Endodermal cell (in vitro differentiated cells): ENCODE measurements at regions not wholly inside any gene's neighbourhood (a gene's known extent, or its start where the extent isn't known, plus 50 kb on each side); places are given as distances from the start of the nearest gene placed in this dataset.

ENCODE experiments used
- DNase-seq: peaks from one replicate; pipeline ENCODE4 v3.0.0-alpha.2; 2017
- H3K27ac ChIP-seq: 2 replicates; pipeline ENCODE4 v1.5.1; 2013; ENCODE audit warnings: mild to moderate bottlenecking, low read depth, low read length, moderate library complexity
- H3K27me3 ChIP-seq: 2 replicates; pipeline ENCODE4 v1.6.1; 2013; ENCODE audit warnings: mild to moderate bottlenecking, low read length, moderate library complexity; ENCODE audit not compliant: insufficient read depth, control insufficient read depth, poor library complexity, severe bottlenecking
- H3K36me3 ChIP-seq: 2 replicates; pipeline ENCODE4 v1.7.0; 2013; ENCODE audit warnings: mild to moderate bottlenecking, low read length, moderate library complexity; ENCODE audit not compliant: control insufficient read depth, insufficient read depth
- H3K4me1 ChIP-seq: one replicate; pipeline ENCODE4 v1.7.0; 2013; ENCODE audit warnings: low read length; ENCODE audit not compliant: control insufficient read depth, insufficient read depth
- H3K4me3 ChIP-seq: 2 replicates; pipeline ENCODE4 v1.5.1; 2013; ENCODE audit warnings: mild to moderate bottlenecking, low read length, moderate library complexity
- H3K9ac ChIP-seq: 2 replicates; pipeline ENCODE4 v1.6.1; 2013; ENCODE audit warnings: mild to moderate bottlenecking, low read length, moderate library complexity; ENCODE audit not compliant: poor library complexity, severe bottlenecking; ENCODE audit errors: extremely low read depth
- H3K9me3 ChIP-seq: 2 replicates; pipeline ENCODE4 v1.6.1; 2013; ENCODE audit warnings: mild to moderate bottlenecking, low read length, moderate library complexity; ENCODE audit not compliant: control insufficient read depth
- H3K27ac Mint-ChIP-seq: 2 replicates; pipeline ENCODE4 v1.8.0; 2020; ENCODE audit warnings: mixed read lengths
- H3K27me3 Mint-ChIP-seq: 2 replicates; pipeline ENCODE4 v1.8.0; 2021; ENCODE audit warnings: mild to moderate bottlenecking, mixed read lengths; ENCODE audit not compliant: insufficient read depth
- H3K36me3 Mint-ChIP-seq: 2 replicates; pipeline ENCODE4 v1.8.0; 2020; ENCODE audit warnings: low read depth, mixed read lengths
- H3K4me1 Mint-ChIP-seq: 2 replicates; pipeline ENCODE4 v1.8.0; 2020; ENCODE audit warnings: mixed read lengths
- H3K4me3 Mint-ChIP-seq: 2 replicates; pipeline ENCODE4 v1.8.0; 2020; ENCODE audit warnings: mild to moderate bottlenecking, moderate library complexity, mixed read lengths
- H3K9me3 Mint-ChIP-seq: 2 replicates; pipeline ENCODE4 v1.8.0; 2020; ENCODE audit warnings: mild to moderate bottlenecking, mixed read lengths
- whole genome bisulfite sequencing, 2 experiments: methylation state at CpG; one replicate each; pipeline versions ENCODE4 v1.1.5 to v1.1.7; 2013; ENCODE audit warnings: missing lambda C conversion rate in 2 of 2, mixed read lengths in 1 of 2; ENCODE audit not compliant: insufficient coverage in 1 of 2, insufficient read length in 1 of 2; 5-methylcytosine and 5-hydroxymethylcytosine counted together
- TF ChIP-seq, protein P1 (sequence below): fragments of 200-600 bp; sonication (generic); conservative IDR thresholded peaks from 2 replicates; pipeline ENCODE4 v1.5.0; 2021; ENCODE audit warnings: antibody characterized with exemption, mild to moderate bottlenecking

DNA sequence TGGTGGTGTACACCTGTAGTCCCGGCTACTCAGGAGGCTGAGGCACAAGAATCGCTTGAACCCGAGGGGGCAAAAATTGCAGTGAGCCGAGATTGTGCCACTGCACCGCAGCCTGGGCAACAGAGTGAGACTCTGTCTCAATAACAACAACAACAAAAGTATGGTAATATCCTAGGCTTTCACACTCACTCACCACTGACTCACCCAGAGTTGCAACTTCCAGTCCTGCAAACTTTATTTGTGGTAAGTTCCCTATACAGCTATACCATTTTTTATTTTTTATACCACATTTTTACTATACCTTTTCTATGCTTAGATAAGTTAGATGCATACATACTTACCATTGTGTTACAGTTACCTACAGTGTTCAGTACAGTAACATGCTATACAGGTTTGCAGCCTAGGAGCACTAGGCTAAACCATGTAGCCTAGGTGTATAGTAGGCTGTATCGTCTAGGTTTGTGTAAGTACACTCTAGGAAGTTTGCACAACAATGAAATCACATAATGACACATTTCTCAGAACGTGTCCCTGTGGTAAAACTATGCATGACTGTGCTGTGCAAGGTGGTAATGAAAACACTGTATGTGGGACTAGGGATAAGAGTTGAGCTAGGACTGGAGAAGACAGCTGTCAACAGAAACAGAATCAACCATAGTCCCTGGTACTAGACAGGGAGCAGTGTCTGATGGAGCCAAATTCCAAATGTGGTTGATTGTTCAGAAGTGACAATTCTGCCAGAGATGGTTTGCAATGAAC lies 109.5 kb upstream of the RAD23B start:
- H3K4me1 ChIP-seq, result peaks cover 8% of the 10 kb centered on the region
- H3K9me3 ChIP-seq, result no peaks in the 10 kb centered on the region
- Mint-ChIP-seq H3K27me3 (no peaks in the 10 kb centered on the region), H3K9me3 (peaks cover 2% of the 10 kb centered on the region), H3K27ac (no peak overlapping the region), H3K4me3 (no peak overlapping the region), H3K36me3 (no peaks in the 10 kb centered on the region), H3K4me1 (peaks cover 20% of the 10 kb centered on the region)
- H3K4me3 ChIP-seq, result no peak overlapping the region
- H3K27ac ChIP-seq, result no peak overlapping the region
- no peak overlapping the region for H3K9ac ChIP-seq
- TF ChIP-seq, protein P1, sequence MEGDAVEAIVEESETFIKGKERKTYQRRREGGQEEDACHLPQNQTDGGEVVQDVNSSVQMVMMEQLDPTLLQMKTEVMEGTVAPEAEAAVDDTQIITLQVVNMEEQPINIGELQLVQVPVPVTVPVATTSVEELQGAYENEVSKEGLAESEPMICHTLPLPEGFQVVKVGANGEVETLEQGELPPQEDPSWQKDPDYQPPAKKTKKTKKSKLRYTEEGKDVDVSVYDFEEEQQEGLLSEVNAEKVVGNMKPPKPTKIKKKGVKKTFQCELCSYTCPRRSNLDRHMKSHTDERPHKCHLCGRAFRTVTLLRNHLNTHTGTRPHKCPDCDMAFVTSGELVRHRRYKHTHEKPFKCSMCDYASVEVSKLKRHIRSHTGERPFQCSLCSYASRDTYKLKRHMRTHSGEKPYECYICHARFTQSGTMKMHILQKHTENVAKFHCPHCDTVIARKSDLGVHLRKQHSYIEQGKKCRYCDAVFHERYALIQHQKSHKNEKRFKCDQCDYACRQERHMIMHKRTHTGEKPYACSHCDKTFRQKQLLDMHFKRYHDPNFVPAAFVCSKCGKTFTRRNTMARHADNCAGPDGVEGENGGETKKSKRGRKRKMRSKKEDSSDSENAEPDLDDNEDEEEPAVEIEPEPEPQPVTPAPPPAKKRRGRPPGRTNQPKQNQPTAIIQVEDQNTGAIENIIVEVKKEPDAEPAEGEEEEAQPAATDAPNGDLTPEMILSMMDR, result no peak
- WGBS, 2 experiments, result 92 to 94% methylated on average over 6 to 7 of the region's 7 CpGs
- H3K36me3 ChIP-seq, result no peaks in the 10 kb centered on the region
- H3K27me3 ChIP-seq, result no peaks in the 10 kb centered on the region
- DNase-seq, result no peak

- DNase-seq, result no peak
- H3K4me1 ChIP-seq, result peaks cover 8% of the 10 kb centered on the region
- H3K27ac ChIP-seq, result no peak overlapping the region
- H3K36me3 Mint-ChIP-seq, result no peaks in the 10 kb centered on the region
- no peaks in the 10 kb centered on the region for H3K27me3 Mint-ChIP-seq
- no peaks in the 10 kb centered on the region for H3K36me3 ChIP-seq
- no peak overlapping the region for H3K27ac Mint-ChIP-seq
- TF ChIP-seq, protein P1, result no peak
- H3K9ac ChIP-seq, result no peak overlapping the region
- H3K4me3 ChIP-seq, result no peak overlapping the region
- WGBS, 2 experiments, result 91 to 97% methylated on average over 5 to 6 of the region's 6 CpGs
- peaks cover 20% of the 10 kb centered on the region for H3K4me1 Mint-ChIP-seq
- no peaks in the 10 kb centered on the region for H3K9me3 ChIP-seq
- no peak overlapping the region for H3K4me3 Mint-ChIP-seq
- H3K27me3 ChIP-seq, result no peaks in the 10 kb centered on the region
- H3K9me3 Mint-ChIP-seq, result no peaks in the 10 kb centered on the region
Measured at GRCh38 chr9:107174441-107174840, 108.6 kb upstream of the RAD23B start.

GRCh38 chr9:107175041-107175440 lies 108.0 kb upstream of the RAD23B start:
- no peaks in the 10 kb centered on the region for H3K36me3 ChIP-seq
- DNase-seq, result no peak
- Mint-ChIP-seq H3K4me3 (no peak overlapping the region), H3K4me1 (peaks cover 20% of the 10 kb centered on the region), H3K27ac (no peak overlapping the region), H3K27me3 (no peaks in the 10 kb centered on the region), H3K9me3 (no peaks in the 10 kb centered on the region), H3K36me3 (no peaks in the 10 kb centered on the region)
- TF ChIP-seq, protein P1, result no peak
- H3K4me3 ChIP-seq, result no peak overlapping the region
- 96 to 100% methylated on average over 3 to 4 of the region's 4 CpGs for WGBS, 2 experiments
- no peaks in the 10 kb centered on the region for H3K9me3 ChIP-seq
- H3K27me3 ChIP-seq, result no peaks in the 10 kb centered on the region
- no peak overlapping the region for H3K9ac ChIP-seq
- H3K27ac ChIP-seq, result no peak overlapping the region
- H3K4me1 ChIP-seq, result peaks cover 8% of the 10 kb centered on the region
